ENCODE measurements at regions not wholly inside any gene's neighbourhood (a gene's known extent, or its start where the extent isn't known, plus 50 kb on each side); places are given as distances from the start of the nearest gene placed in this dataset.

- TF ChIP-seq EZH2 (IDR thresholded peaks at IDR 0.05; ENCODE audit: insufficient read depth, poor library complexity, severe bottlenecking) = no peak
- no peak for TF ChIP-seq EZH2phosphoT487 (IDR thresholded peaks at IDR 0.05; ENCODE audit: insufficient read depth, low read depth)
These were observed 737.4 kb downstream of the BCL11A start for GRCh38 chr2:59816075-59816474.

All from GM23248 (cell line).